ENCODE measurements at regions not wholly inside any gene's neighbourhood (a gene's known extent, or its start where the extent isn't known, plus 50 kb on each side); places are given as distances from the start of the nearest gene placed in this dataset.

DNA sequence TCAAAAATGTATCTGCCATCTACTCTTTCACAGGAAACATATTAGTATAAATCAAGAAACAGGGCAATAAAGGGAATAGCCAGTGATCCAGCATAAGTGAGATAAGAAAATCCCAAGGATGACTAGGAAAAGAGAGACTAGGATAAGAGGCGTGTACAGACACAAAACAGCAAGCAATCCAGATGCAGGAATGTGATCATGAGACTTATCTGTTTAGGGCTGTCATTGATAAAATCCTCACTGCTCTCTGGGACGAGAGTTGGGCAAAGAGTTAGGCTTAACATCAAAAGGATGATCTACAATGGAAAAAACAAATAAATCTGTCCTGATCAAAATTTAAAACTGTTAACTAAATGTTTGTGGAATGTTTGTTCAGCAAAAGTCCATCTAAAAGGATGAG lies 1156.8 kb upstream of the C9orf72 start:
- H3K4me1 ChIP-seq (ENCODE audit: low read length) = no peaks in the 10 kb centered on the region
- TF ChIP-seq EZH2 (optimal IDR thresholded peaks at IDR 0.05; ENCODE audit: low read depth, low read length) (no peak), EZH2phosphoT487 (IDR thresholded peaks at IDR 0.05; ENCODE audit: low read length) (no peak)
- TF ChIP-seq, protein P1, sequence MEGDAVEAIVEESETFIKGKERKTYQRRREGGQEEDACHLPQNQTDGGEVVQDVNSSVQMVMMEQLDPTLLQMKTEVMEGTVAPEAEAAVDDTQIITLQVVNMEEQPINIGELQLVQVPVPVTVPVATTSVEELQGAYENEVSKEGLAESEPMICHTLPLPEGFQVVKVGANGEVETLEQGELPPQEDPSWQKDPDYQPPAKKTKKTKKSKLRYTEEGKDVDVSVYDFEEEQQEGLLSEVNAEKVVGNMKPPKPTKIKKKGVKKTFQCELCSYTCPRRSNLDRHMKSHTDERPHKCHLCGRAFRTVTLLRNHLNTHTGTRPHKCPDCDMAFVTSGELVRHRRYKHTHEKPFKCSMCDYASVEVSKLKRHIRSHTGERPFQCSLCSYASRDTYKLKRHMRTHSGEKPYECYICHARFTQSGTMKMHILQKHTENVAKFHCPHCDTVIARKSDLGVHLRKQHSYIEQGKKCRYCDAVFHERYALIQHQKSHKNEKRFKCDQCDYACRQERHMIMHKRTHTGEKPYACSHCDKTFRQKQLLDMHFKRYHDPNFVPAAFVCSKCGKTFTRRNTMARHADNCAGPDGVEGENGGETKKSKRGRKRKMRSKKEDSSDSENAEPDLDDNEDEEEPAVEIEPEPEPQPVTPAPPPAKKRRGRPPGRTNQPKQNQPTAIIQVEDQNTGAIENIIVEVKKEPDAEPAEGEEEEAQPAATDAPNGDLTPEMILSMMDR (IDR thresholded peaks at IDR 0.05; ENCODE audit: low read length) = no peak
- H4K20me1 ChIP-seq (ENCODE audit: insufficient read depth, low read length) = no peaks in the 10 kb centered on the region
- no peak for DNase-seq
- no peak overlapping the region for H3K4me2 ChIP-seq (ENCODE audit: low read depth, low read length)
- no peaks in the 10 kb centered on the region for H3K27me3 ChIP-seq (replicated peaks; ENCODE audit: insufficient read depth, low read length)
- no peak overlapping the region for H3K4me3 ChIP-seq (ENCODE audit: low read length)
- no peaks in the 10 kb centered on the region for H3K9me2 ChIP-seq (replicated peaks; ENCODE audit: insufficient read depth, low read length)
- no peak overlapping the region for H3K9ac ChIP-seq (ENCODE audit: low read length)
- H3K79me2 ChIP-seq (ENCODE audit: low read length) = no peaks in the 10 kb centered on the region
- no peaks in the 10 kb centered on the region for H3F3A ChIP-seq (ENCODE audit: insufficient read depth, low read length)
- H3K9me3 ChIP-seq (replicated peaks; ENCODE audit: insufficient read depth, low read length) = no peaks in the 10 kb centered on the region
- no peak overlapping the region for H2AFZ ChIP-seq (ENCODE audit: low read length)
- no peaks in the 10 kb centered on the region for H3K36me3 ChIP-seq (replicated peaks; ENCODE audit: insufficient read depth, low read length)
- H3K27ac ChIP-seq (ENCODE audit: low read length) = no peak overlapping the region

GRCh38 chr9:28735738-28736342 lies 1162.6 kb upstream of the C9orf72 start:
- no peaks in the 10 kb centered on the region for H3K79me2 ChIP-seq (ENCODE audit: low read length)

GRCh38 chr9:28741459-28741858 lies 1168.2 kb upstream of the C9orf72 start:
- no peaks in the 10 kb centered on the region for H3F3A ChIP-seq (ENCODE audit: insufficient read depth, low read length)
- TF ChIP-seq EZH2 (optimal IDR thresholded peaks at IDR 0.05; ENCODE audit: low read depth, low read length) = no peak
- TF ChIP-seq, protein P1 (IDR thresholded peaks at IDR 0.05; ENCODE audit: low read length) = no peak
- TF ChIP-seq EZH2phosphoT487 (IDR thresholded peaks at IDR 0.05; ENCODE audit: low read length) = no peak
- no peak overlapping the region for H3K4me2 ChIP-seq (ENCODE audit: low read depth, low read length)
- no peaks in the 10 kb centered on the region for H3K27me3 ChIP-seq (replicated peaks; ENCODE audit: insufficient read depth, low read length)
- no peak for DNase-seq
- H3K79me2 ChIP-seq (ENCODE audit: low read length) = no peaks in the 10 kb centered on the region
- no peaks in the 10 kb centered on the region for H3K9me3 ChIP-seq (replicated peaks; ENCODE audit: insufficient read depth, low read length)
- H3K36me3 ChIP-seq (replicated peaks; ENCODE audit: insufficient read depth, low read length) = no peaks in the 10 kb centered on the region
- no peak overlapping the region for H3K4me3 ChIP-seq (ENCODE audit: low read length)
- H3K9me2 ChIP-seq (replicated peaks; ENCODE audit: insufficient read depth, low read length) = no peaks in the 10 kb centered on the region
- no peak overlapping the region for H3K9ac ChIP-seq (ENCODE audit: low read length)
- no peaks in the 10 kb centered on the region for H3K4me1 ChIP-seq (ENCODE audit: low read length)
- no peaks in the 10 kb centered on the region for H4K20me1 ChIP-seq (ENCODE audit: insufficient read depth, low read length)
- no peak overlapping the region for H3K27ac ChIP-seq (ENCODE audit: low read length)
- H2AFZ ChIP-seq (ENCODE audit: low read length) = no peak overlapping the region

More at GRCh38 chr9:28735738-28736342, 1162.6 kb upstream of the C9orf72 start:
- H3K4me1 ChIP-seq (ENCODE audit: low read length) = no peaks in the 10 kb centered on the region
- H3K9me2 ChIP-seq (replicated peaks; ENCODE audit: insufficient read depth, low read length) = no peaks in the 10 kb centered on the region
- no peaks in the 10 kb centered on the region for H4K20me1 ChIP-seq (ENCODE audit: insufficient read depth, low read length)
- no peak overlapping the region for H3K9ac ChIP-seq (ENCODE audit: low read length)
- H2AFZ ChIP-seq (ENCODE audit: low read length) = no peak overlapping the region
- no peak overlapping the region for H3K4me2 ChIP-seq (ENCODE audit: low read depth, low read length)
- no peaks in the 10 kb centered on the region for H3F3A ChIP-seq (ENCODE audit: insufficient read depth, low read length)
- H3K27me3 ChIP-seq (replicated peaks; ENCODE audit: insufficient read depth, low read length) = no peaks in the 10 kb centered on the region
- H3K4me3 ChIP-seq (ENCODE audit: low read length) = no peak overlapping the region
- H3K9me3 ChIP-seq (replicated peaks; ENCODE audit: insufficient read depth, low read length) = no peaks in the 10 kb centered on the region
- no peaks in the 10 kb centered on the region for H3K36me3 ChIP-seq (replicated peaks; ENCODE audit: insufficient read depth, low read length)
- no peak for DNase-seq
- H3K27ac ChIP-seq (ENCODE audit: low read length) = no peak overlapping the region; the same call in 1 of the 2 replicates
- TF ChIP-seq, protein P1 (IDR thresholded peaks at IDR 0.05; ENCODE audit: low read length) = no peak
- TF ChIP-seq EZH2phosphoT487 (IDR thresholded peaks at IDR 0.05; ENCODE audit: low read length) = no peak
- TF ChIP-seq EZH2 (optimal IDR thresholded peaks at IDR 0.05; ENCODE audit: low read depth, low read length) = no peak
